GM10248 (cell line): ENCODE measurements at regions not wholly inside any gene's neighbourhood (a gene's known extent, or its start where the extent isn't known, plus 50 kb on each side); places are given as distances from the start of the nearest gene placed in this dataset.

ENCODE experiments used
- CTCF ChIA-PET: fragments of 300-600 bp; sonication (Branson Sonifier 250); formaldehyde crosslinking; extraction: SDS; loops from one replicate; lab custom pipeline; 2021; ENCODE audit warnings: antibody characterized with exemption; lab: Yijun Ruan, JAX
- POLR2A ChIA-PET: fragments of 350-650 bp; sonication (Branson Sonifier 250); formaldehyde crosslinking; extraction: SDS; loops from one replicate; lab custom pipeline; 2020; ENCODE audit warnings: antibody characterized with exemption; lab: Yijun Ruan, JAX
- DNase-seq: peaks from one replicate; pipeline ENCODE4 v3.0.0; 2012; ENCODE audit errors: extremely low spot score
- CTCF ChIP-seq: IDR thresholded peaks from 2 replicates; pipeline ENCODE4 v1.5.1; 2012; ENCODE audit warnings: mild to moderate bottlenecking, low read depth; ENCODE audit errors: extremely low read depth, missing control alignments, control extremely low read depth

GRCh38 chr12:77777274-77777673 lies 53.4 kb upstream of the NAV3 start:
- no peak for DNase-seq
- ChIA-PET POLR2A (no interaction called here), CTCF (no interaction called here)
- TF ChIP-seq CTCF: no peak

- POLR2A ChIA-PET: no interaction called here
- CTCF ChIA-PET: interaction anchor here (1.4 kb wide), 1 partner anchor 20 kb away, joined by 3 read pairs; no protein-coding TSS in a partner anchor
- TF ChIP-seq CTCF: no peak
- DNase-seq: no peak
These were observed 55.9 kb upstream of the NAV3 start for GRCh38 chr12:77774761-77775160.

GRCh38 chr12:77772676-77773298 lies 57.9 kb upstream of the NAV3 start:
- ChIA-PET POLR2A (no interaction called here), CTCF (no interaction called here)
- no peak for DNase-seq
- TF ChIP-seq CTCF: no peak

DNA sequence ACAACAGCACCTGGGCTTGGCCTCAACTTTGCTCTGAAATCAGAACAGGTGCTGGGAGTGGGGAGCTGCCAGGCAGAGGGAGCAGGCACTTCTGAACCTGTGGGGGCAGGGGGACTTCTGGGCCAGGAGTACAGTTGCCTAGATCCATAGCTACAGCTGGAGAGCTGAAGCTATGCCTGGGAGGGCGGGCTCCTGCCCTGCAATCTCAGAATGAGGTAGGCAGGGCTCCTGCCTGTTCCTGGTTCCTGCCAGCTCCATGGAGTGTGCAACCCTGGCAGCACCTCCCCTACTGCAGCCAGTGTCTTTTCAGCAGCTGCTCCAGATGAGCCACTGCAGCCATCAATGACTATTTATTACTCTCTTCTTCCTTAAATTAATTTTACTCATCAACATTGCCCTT lies 62.1 kb upstream of the NAV3 start:
- no peak for DNase-seq
- CTCF ChIA-PET: no interaction called here
- TF ChIP-seq CTCF: no peak
- POLR2A ChIA-PET: no interaction called here

DNA sequence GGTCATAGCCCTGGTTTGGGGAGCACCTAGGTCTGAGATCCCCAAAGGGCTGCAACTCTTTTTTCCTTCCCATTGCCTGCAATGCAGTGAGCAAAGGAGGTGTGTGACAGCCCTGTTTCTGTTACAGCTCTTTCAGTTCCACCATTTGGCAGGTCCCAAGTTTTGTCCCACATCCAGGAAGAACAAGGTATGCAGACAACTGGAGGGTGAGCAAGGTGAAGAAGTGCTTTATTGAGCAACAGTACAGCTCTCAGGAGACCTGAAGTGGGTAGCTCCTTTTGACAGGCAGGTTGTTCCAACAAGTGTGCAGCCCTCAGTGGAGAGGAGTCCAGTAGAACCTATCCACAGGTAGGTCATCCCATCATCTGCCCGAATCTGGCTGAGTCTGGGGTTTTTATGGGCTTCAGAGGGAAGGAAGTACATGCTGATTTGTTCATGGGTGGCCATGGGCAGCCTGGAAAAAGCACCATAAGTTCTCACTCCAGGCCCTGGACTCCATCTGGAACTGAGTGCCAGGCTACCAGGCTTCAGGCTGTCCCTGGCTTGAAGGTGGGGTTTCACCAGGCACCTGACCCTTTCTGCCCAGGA lies 62.8 kb upstream of the NAV3 start:
- DNase-seq: no peak
- TF ChIP-seq CTCF: no peak
- POLR2A ChIA-PET: no interaction called here
- CTCF ChIA-PET: no interaction called here

GRCh38 chr12:77767335-77767734 lies 63.4 kb upstream of the NAV3 start:
- POLR2A ChIA-PET: no interaction called here
- no peak for TF ChIP-seq CTCF
- no peak for DNase-seq
- CTCF ChIA-PET: no interaction called here
